NCI-H2107 (cell line): ENCODE measurements at regions not wholly inside any gene's neighbourhood (a gene's known extent, or its start where the extent isn't known, plus 50 kb on each side); places are given as distances from the start of the nearest gene placed in this dataset.
"Not testable (repeated sequence)": the region's sequence is repeated elsewhere in the genome, so short reads cannot be mapped to it uniquely, and the experiment has no call there.

Experiments
- DNase-seq: peaks from one replicate; lab custom pipeline; 2025; lab: John Stamatoyannopoulos, UW

DNA sequence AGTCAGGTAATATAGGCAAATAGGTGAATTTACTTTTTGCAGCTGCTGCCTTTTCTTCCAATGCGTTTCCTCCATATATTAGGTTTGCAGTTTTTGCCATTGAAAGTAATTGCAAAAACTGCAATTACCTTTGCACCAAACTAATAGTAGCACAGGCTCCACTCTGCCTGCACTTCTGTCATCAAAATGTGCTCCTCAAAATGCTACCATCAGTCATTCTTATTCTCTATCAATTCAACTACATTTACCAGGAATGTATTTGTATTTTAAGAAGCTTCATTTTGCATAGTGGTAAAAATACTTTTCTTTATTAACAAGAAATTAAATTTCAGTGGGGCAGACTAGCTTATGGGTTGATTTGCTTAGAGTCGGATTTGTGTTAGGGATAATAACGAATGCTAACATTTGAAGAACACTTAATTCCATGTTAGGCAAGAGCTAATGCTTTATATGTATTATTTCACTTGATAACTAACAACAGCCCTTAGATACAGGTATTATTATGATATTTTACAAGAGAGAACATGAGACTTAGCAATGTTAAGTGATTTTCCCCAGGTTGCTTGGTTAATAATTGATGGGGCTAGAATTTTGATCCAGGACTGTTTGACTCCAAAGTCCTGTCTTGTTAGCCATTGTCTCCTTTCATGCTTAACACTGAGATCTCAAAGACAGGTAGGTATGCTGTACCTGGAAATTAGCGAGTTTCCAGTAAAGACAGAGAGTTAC, 300.4 kb downstream of the MAN2A1 start:
- no peak for DNase-seq

DNA sequence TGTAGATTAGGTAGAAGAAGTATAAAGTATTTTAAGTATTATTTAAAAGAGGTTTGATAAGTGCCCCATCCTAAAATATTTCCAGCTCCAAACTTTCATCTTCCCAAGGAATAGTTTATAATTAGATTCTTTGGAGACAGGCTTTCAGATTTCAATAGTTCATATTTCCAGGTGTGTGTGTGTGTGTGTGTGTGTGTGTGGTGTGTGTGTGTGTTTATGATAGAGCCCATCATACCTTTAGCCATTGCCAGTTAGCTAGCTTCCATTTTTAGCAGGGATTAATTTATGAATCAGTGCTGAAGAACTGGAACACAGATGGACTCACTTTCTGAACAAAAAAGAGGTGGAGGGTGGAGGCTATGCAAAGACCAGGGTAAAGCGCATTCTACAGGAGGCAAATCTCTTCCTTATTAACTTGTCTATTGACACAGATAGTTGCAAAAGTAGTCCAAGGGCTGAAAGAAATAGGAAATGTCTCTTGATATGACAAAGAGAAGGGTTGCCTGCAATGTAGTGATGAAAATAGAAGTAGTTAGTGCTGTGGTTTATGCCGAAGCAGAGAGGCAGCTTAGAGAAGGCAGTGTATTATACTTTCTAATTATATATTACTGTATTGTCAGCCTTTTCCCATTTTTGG, 301.1 kb downstream of the MAN2A1 start:
- DNase-seq, result no peak

GRCh38 chr5:109992264-109992915, 302.7 kb downstream of the MAN2A1 start:
- no peak for DNase-seq

DNA sequence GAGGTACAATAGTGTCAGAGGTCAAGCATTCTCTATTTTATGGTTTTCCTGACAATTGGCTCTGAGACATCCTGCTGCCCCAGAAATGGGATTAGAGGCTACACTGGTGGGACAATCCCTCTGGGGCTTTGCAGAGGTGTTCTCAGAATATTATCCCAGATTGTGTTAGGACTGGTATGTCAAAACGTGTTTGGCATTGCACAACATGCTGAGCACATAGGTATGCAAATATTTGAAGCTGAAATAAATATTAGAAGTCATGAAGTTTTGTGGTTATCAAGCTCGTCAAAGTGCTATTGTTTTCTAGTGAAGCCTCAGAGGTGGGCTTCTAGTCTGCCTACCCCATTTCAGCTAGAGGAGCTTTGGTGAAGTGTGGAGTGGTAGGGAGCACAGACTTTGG, 304.4 kb downstream of the MAN2A1 start:
- DNase-seq, result no peak

DNA sequence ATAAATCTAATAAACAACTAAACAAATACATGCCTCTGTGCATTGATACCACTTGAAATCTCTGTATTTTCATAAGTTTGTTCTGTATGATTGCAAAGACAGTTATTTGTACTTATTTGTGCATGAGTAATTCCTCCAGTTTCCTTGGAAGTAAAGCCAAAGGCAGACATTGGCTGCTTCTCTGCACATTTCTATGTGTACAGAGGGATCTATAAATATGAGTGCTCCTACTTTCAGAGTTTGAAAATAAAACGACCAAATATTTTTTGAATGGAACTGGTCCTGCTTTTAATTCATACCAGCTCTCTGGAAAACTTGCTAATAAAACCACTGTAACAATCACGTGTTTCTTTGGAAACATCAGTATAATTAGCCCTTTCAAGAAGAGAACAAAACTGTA, 306.5 kb downstream of the MAN2A1 start:
- DNase-seq, result no peak

- DNase-seq, result peak; percentile 16
Observed at GRCh38 chr5:109997161-109997560, 307.4 kb downstream of the MAN2A1 start.

DNA sequence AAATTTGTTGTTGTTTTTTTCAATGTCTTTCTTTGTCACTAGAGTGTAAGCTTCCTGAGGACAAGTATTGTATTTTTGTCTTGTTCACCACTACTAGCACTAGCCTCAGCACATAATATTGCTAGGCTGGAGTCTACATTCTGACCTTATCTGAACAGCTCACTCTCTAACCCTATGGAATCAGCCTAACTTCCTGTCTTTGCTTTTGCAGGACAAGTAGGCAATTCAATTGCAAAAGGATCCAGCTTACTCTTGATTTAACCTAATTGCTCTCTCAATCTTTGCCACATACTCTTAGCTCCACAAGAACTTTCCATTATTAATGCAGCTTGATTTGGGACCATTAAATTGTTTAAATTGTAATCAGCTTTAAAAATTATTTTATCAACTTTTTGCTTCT, 308.5 kb downstream of the MAN2A1 start:
- DNase-seq, result no peak

- DNase-seq, result no peak
Observed at GRCh38 chr5:109998726-109999125, 309.0 kb downstream of the MAN2A1 start.

DNA sequence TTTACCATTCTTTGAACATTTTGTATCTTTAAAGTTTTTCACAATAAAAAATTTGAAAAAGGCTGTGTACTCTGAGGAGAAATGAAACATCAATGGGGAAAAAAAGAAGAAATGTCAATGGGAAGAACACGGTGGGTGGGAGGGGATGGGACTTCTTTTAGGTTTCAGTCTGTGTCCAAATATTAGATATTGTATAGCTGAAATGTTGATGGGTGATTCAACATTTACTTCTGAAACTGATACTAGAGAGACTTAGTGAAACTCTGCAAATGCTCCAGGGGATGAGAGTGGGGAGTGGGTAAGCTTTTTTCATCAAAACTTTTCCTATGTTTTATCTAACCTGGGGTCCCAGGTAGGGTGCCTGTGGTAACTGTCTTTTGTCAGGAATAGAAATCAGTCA, 311.9 kb downstream of the MAN2A1 start:
- DNase-seq, result no peak

- DNase-seq, result no peak
Observed at GRCh38 chr5:110002652-110003051, 312.9 kb downstream of the MAN2A1 start.

- not testable (repeated sequence) for DNase-seq
Observed at GRCh38 chr5:110005907-110006562, 316.3 kb downstream of the MAN2A1 start.

DNA sequence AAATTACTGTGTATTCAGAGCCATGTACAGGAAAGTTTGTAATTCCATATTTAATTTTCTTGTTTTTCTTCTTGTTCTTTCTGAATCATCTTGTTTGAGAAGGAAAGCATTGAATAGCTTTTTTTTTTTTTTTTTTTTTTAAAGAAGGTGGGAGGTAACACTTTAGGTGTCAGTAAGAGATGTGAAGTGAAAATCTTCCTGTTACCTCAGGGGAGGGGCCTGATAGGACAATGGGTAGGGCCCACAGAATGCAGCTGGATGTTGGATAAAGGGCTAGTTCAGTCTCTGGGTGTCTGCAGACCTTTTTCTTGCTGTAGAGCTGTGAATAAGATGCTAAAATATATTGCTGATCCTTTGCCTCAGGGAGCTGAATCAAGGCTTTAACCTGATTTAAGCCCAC, 317.4 kb downstream of the MAN2A1 start:
- DNase-seq, result no peak

GRCh38 chr5:110008131-110008530, 318.4 kb downstream of the MAN2A1 start:
- no peak for DNase-seq

GRCh38 chr5:110012145-110012544, 322.4 kb downstream of the MAN2A1 start:
- DNase-seq, result no peak

DNA sequence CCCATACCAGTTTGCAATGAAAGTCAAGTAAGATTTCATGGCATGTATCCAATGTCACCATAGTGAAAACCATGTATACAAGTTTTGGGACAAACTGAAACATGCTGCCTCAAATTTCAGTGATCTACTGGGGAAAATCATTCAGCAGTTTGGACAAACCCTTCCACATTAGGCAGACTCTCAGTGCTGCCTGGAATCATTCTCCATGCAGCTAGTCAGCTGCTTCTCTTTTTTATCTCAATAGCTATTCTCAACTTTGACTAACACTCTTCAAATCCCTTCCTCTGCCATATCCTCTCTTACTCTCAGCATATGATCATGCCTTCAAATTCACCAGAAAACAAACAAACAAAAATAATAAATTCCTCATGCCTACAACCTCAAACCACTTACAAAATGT, 323.3 kb downstream of the MAN2A1 start:
- DNase-seq, result no peak

GRCh38 chr5:110017854-110018253, 328.1 kb downstream of the MAN2A1 start:
- DNase-seq, result no peak

DNA sequence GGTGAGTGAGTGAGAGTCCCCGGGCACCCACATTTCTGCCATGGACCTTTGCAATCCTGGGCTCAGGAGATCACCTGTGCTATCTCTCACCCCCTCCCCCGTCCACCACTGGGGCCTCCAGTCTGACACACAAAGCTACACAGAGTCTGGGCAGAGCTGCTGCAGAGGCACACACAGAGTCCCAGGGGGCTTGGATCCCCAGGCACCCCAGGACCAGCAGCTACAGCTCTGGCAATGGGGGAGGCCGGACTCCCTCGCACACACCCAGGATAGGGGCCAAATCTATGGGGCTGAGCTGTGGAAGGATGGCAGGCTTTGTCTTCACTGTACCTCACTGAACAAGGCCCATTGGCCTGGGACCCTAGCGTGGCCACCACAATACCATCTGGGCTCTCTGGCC, 328.8 kb downstream of the MAN2A1 start:
- DNase-seq, result no peak

DNA sequence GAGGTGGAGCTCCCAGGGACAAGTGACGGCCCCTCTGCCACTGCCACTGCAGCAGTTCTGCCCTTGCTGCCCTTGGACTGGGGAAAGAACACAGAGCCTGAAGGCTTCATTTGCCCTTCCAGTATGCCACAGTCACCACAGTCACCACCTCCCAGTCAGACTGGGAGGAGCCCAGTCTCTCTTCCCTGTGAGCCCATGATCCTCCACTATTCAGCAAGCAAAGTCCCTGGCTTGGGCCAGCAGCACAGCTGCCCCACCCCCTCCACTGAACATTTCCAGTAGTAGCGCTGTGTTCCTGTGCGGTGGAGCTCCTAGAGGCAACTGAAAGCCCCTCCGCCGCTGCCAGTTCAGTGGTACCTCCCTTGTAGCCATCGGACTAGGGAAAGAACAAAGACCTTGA, 329.4 kb downstream of the MAN2A1 start:
- DNase-seq, result no peak

DNA sequence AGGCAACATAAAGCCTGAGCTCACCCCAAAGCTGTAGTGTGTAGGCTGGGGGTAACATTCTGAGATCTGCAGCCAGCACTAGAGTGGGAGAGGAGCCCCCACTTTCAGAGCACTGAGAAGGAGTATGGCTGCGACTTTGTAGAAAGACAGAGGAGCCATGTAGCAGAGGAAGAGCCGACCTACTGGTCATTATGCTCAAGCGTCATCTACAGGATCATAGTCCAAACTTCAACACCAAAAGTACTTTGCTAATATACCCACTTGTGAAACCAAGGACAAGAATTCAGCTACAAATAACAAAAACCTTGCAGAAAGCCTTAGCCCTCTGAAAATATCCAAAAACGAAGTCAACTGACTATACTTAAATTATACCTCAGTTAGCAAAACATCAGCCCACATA, 330.1 kb downstream of the MAN2A1 start:
- no peak for DNase-seq

DNA sequence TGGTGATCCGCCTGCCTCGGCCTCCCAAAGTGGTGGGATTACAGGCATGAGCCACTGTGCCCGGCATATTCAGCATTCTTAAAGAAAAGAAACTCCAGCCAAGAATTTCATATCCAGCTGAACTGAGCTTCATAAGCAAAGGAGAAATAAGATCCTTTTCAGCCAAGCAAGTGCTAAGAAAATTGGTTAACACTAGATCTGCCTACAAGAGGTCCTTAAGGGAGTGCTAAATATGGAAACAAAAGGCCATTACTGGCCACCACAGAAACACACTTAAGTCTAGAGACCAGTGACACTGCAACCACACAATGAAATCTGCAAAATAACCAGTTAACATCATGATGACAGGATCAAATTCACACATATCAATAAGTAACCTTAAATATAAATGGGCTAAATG, 331.5 kb downstream of the MAN2A1 start:
- no peak for DNase-seq

DNA sequence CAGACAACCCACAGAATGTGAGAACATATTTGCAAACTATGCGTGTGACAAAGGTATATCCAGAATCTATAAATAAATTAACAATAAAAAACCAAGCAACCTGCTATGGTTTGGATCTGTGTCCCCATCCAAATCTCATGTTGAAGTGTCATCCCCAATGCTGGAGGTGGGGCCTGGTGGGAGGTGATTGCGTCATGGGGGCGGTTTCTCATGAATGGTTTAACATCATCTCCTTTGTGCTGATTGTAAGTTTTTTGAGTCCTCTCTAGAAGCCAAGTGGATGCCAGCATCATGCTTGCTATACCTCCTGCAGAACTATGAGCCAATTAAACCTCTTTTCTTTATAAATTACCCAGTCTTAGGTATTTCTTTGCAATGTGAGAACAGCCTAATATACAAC, 335.4 kb downstream of the MAN2A1 start:
- DNase-seq, result no peak

- DNase-seq, result no peak
Observed at GRCh38 chr5:110027527-110028322, 338.0 kb downstream of the MAN2A1 start.
